ENCODE measurements at regions not wholly inside any gene's neighbourhood (a gene's known extent, or its start where the extent isn't known, plus 50 kb on each side); places are given as distances from the start of the nearest gene placed in this dataset.

DNA sequence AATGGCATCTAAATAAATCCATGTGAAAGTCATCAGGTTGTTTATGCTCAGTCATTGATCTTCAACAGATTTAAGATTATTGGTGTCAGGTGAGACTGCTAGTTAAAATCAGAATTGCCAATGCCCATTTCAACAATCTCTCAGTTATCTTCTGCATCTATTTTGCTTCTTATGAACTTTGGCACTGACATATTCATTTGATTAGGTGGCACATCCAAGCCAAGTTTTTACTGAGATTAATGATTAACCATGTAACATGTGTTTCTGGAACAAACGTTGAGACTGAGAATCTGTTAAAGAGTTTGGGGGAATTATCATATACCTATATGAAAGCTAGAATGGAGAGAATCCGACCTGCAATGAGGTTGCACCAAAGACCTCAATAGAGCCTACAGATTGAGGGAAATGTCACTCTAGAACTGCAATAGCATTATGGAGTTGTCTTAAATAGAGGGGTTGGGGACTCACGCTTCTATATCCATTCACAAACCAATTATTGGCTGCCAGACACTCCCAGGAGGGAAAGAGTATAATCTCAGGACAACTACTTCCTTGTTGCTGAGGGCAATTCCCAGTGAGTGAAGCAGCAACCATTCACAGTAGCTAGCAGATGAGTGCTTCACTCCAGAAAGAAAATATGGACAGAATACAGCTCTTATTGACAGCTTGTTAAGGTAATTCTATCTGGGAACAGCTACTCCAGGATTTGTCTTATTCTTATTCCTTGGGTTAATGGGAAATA lies 891.3 kb downstream of the SQOR start:
- TF ChIP-seq, protein P1, sequence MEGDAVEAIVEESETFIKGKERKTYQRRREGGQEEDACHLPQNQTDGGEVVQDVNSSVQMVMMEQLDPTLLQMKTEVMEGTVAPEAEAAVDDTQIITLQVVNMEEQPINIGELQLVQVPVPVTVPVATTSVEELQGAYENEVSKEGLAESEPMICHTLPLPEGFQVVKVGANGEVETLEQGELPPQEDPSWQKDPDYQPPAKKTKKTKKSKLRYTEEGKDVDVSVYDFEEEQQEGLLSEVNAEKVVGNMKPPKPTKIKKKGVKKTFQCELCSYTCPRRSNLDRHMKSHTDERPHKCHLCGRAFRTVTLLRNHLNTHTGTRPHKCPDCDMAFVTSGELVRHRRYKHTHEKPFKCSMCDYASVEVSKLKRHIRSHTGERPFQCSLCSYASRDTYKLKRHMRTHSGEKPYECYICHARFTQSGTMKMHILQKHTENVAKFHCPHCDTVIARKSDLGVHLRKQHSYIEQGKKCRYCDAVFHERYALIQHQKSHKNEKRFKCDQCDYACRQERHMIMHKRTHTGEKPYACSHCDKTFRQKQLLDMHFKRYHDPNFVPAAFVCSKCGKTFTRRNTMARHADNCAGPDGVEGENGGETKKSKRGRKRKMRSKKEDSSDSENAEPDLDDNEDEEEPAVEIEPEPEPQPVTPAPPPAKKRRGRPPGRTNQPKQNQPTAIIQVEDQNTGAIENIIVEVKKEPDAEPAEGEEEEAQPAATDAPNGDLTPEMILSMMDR (conservative IDR thresholded peaks at IDR 0.05; ENCODE audit: low read depth, low read length), result no peak
- no peak for TF ChIP-seq EZH2 (IDR thresholded peaks at IDR 0.05; ENCODE audit: low read length, unreplicated experiment)

Data from PC-3 (cell line).